Tibial nerve (tissue), 4 donors: ENCODE measurements at regions not wholly inside any gene's neighbourhood (a gene's known extent, or its start where the extent isn't known, plus 50 kb on each side); places are given as distances from the start of the nearest gene placed in this dataset.

ENCODE experiments used
- DNase-seq, 2 donors: peaks; one replicate each; pipeline ENCODE4 v3.0.0-alpha.2; 2019; ENCODE audit warnings: low spot score in 2 of 2
- H3K27ac ChIP-seq, 4 donors: fragments of 200-600 bp; sonication (generic) in 3 of 4; one replicate each; pipeline ENCODE4 v1.5.1; 2017 to 2019; ENCODE audit warnings: mild to moderate bottlenecking in 1 of 4
- H3K27me3 ChIP-seq, 2 donors: fragments of 200-600 bp; sonication (generic) in 1 of 2; one replicate each; pipeline versions ENCODE4 v1.5.1 to v1.6.0; 2017 to 2019
- H3K36me3 ChIP-seq, 3 donors: fragments of 200-600 bp; sonication (generic); one replicate each; pipeline ENCODE4 v1.5.1; 2018 to 2019
- H3K4me1 ChIP-seq, 4 donors: fragments of 200-600 bp; sonication (generic) in 3 of 4; one replicate each; pipeline ENCODE4 v1.5.1; 2017 to 2019
- H3K4me3 ChIP-seq, 4 donors: fragments of 200-600 bp; sonication (generic) in 3 of 4; one replicate each; pipeline ENCODE4 v1.5.1; 2017 to 2019; ENCODE audit warnings: mild to moderate bottlenecking in 1 of 4, moderate library complexity in 1 of 4
- H3K9me3 ChIP-seq, 4 donors: fragments of 200-600 bp; sonication (generic) in 3 of 4; one replicate each; pipeline ENCODE4 v1.5.1; 2017 to 2019
- CTCF ChIP-seq, 5 experiments: fragments of 200-600 bp in 3 of 5; fragments of 450-650 bp in 2 of 5; sonication (generic) in 3 of 5; IDR thresholded peaks; one replicate each; pipeline ENCODE4 v1.5.1; 2016 to 2019; ENCODE audit warnings: antibody characterized with exemption in 5 of 5, mild to moderate bottlenecking in 3 of 5, moderate library complexity in 2 of 5
- EP300 ChIP-seq, 2 donors: sonication (generic); formaldehyde crosslinking; IDR thresholded peaks; one replicate each; pipeline ENCODE4 v1.6.1; 2017; ENCODE audit warnings: antibody characterized with exemption in 2 of 2, mild to moderate bottlenecking in 1 of 2
- POLR2A ChIP-seq, 2 donors: fragments of 450-650 bp; IDR thresholded peaks; one replicate each; pipeline ENCODE4 v1.6.1; 2017; ENCODE audit warnings: antibody characterized with exemption in 2 of 2, mild to moderate bottlenecking in 2 of 2, moderate library complexity in 2 of 2
- WGBS, 2 donors: methylation state at CpG; one replicate each; pipeline ENCODE4 v1.1.5; 2018; 5-methylcytosine and 5-hydroxymethylcytosine counted together

- Histone ChIP-seq H3K36me3 (no peaks in the 10 kb centered on the region), H3K4me1 (peaks cover 0 to 17% (median 0%) of the 10 kb centered on the region in 4 donors), H3K27me3 (peaks cover 0 to 3% of the 10 kb centered on the region in 2 donors), H3K9me3 (peaks cover 0 to 6% (median 1%) of the 10 kb centered on the region in 4 donors), H3K27ac (no peak overlapping the region), H3K4me3 (no peak overlapping the region)
- DNase-seq, result no peak
- TF ChIP-seq CTCF (IDR thresholded peaks at IDR 0.05) (no peak), POLR2A (IDR thresholded peaks at IDR 0.05) (no peak), EP300 (IDR thresholded peaks at IDR 0.05) (no peak)
These were observed 564.8 kb downstream of the MIAT start for GRCh38 chr22:27222178-27222577.

GRCh38 chr22:27223317-27224177 is 566.2 kb downstream of the MIAT start:
- H3K36me3 ChIP-seq, result no peaks in the 10 kb centered on the region
- 35 to 42% methylated on average over 3 of the region's 3 CpGs for WGBS, 2 donors
- TF ChIP-seq CTCF (IDR thresholded peaks at IDR 0.05) (no peak), EP300 (IDR thresholded peaks at IDR 0.05) (no peak), POLR2A (IDR thresholded peaks at IDR 0.05) (no peak)
- H3K27me3 ChIP-seq, result peaks cover 0 to 3% of the 10 kb centered on the region in 2 donors
- H3K4me1 ChIP-seq, result peaks cover 0 to 14% (median 0%) of the 10 kb centered on the region in 4 donors
- H3K4me3 ChIP-seq, result no peak overlapping the region
- H3K27ac ChIP-seq, result peak overlapping the region in 1 of 4 donors; percentile 1
- peaks cover 0 to 6% (median 1%) of the 10 kb centered on the region in 4 donors for H3K9me3 ChIP-seq
- no peak for DNase-seq

GRCh38 chr22:27224485-27225374 is 567.3 kb downstream of the MIAT start:
- peaks cover 0 to 13% (median 0%) of the 10 kb centered on the region in 4 donors for H3K4me1 ChIP-seq
- peak in 1 of 2 donors; percentile 39 for DNase-seq
- H3K4me3 ChIP-seq, result no peak overlapping the region
- no peaks in the 10 kb centered on the region for H3K36me3 ChIP-seq
- peaks cover 0 to 3% of the 10 kb centered on the region in 2 donors for H3K27me3 ChIP-seq
- H3K9me3 ChIP-seq, result peaks cover 0 to 8% (median 1%) of the 10 kb centered on the region in 4 donors
- 41 to 45% methylated on average over 18 of the region's 18 CpGs for WGBS, 2 donors
- H3K27ac ChIP-seq, result peak overlapping the region in 2 of 4 donors; percentile 1 to 17
- TF ChIP-seq CTCF (IDR thresholded peaks at IDR 0.05), result no peak
- no peak for TF ChIP-seq EP300 (IDR thresholded peaks at IDR 0.05)
- TF ChIP-seq POLR2A (IDR thresholded peaks at IDR 0.05), result no peak

- no peaks in the 10 kb centered on the region for H3K36me3 ChIP-seq
- 58 to 64% methylated on average over 3 of the region's 3 CpGs for WGBS, 2 donors
- no peaks in the 10 kb centered on the region for H3K27me3 ChIP-seq
- DNase-seq, result no peak
- H3K27ac ChIP-seq, result no peak overlapping the region
- TF ChIP-seq CTCF (IDR thresholded peaks at IDR 0.05), result no peak
- TF ChIP-seq POLR2A (IDR thresholded peaks at IDR 0.05), result no peak
- TF ChIP-seq EP300 (IDR thresholded peaks at IDR 0.05), result no peak
- no peak overlapping the region for H3K4me3 ChIP-seq
- peaks cover 0 to 13% (median 1%) of the 10 kb centered on the region in 4 donors for H3K9me3 ChIP-seq
- H3K4me1 ChIP-seq, result peaks cover 0 to 13% (median 0%) of the 10 kb centered on the region in 4 donors
These were observed 569.3 kb downstream of the MIAT start for GRCh38 chr22:27226666-27227065.
